HG02763 (cell line): ENCODE measurements at regions not wholly inside any gene's neighbourhood (a gene's known extent, or its start where the extent isn't known, plus 50 kb on each side); places are given as distances from the start of the nearest gene placed in this dataset.
"Not testable (repeated sequence)": the region's sequence is repeated elsewhere in the genome, so short reads cannot be mapped to it uniquely, and the experiment has no call there.

Experiments used
- ATAC-seq: cut with Tn5 transposase; IDR thresholded peaks from one replicate; pipeline ENCODE4 v1.9.1; 2021; ENCODE audit warnings: mild to moderate bottlenecking, moderate library complexity; ENCODE audit not compliant: unreplicated experiment

GRCh38 chr13:88360761-88361160 is 689.6 kb downstream of the SLITRK5 start:
- no peak for ATAC-seq

- ATAC-seq: no peak
Measured at GRCh38 chr13:88369866-88370265, 698.7 kb downstream of the SLITRK5 start.

DNA sequence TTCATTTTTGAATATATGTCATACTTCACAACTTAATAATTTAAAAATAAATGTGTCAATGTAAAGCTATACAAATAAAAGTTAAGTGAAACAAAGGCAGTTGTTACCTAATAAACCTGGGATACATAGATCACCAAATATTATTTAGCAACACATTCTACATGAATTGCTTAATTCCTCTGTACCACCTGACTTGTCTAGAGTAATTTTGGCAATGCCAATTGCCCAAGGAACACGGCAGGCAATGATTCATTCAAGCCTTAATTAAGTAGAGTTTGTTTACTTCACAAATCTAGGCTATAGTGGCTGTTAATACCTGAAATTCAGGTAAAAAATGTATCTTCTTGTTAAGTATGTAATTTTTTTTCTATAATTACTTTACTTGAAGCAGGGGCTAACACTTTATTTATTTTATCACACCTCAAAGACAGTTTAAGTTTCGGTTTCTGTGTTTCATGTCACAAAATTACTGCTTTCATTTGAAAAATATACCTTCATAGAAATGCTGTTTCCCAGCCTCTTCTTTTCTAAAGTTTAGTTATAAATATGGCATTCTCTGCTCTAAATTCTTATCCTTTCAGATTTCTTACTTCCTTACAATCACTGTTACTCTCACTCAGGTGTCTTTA is 705.7 kb downstream of the SLITRK5 start:
- no peak for ATAC-seq

DNA sequence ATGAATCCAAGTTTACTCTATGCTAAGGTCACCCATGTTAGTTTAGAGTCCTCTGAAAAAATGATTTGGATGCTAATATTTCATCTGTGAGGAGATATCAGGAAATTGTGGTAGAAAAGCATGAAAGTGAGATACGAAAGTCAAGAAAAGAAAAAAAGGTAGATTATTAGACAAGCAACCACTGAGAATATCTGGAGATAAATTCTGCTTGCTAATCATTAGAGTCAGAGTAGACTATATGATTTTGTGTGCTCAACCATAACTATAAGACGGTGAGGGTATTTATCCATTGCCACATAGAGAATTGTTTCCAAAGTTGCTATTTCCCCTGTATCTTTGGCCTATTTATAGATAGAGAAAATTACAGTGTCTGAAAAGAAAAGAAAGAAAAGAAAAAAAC is 706.7 kb downstream of the SLITRK5 start:
- no peak for ATAC-seq

DNA sequence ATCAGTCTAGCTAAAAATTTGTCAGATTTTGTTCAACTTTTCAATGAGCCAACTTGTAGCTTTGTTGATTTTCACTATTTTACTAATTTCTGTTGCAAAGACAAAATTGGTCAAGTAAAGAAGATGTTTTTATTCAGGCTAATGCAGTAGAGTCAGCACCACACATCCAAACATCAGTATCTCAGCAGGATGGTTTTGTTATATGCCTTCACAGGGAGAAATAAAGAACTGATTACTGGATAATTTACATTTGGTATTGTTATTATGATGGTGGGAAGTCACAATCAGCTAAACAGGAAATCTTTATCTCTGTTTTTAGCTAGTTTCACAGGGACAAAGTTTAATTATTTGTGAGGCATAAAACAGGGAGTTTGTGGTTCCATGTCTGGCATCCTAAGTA is 713.4 kb downstream of the SLITRK5 start:
- ATAC-seq: no peak

DNA sequence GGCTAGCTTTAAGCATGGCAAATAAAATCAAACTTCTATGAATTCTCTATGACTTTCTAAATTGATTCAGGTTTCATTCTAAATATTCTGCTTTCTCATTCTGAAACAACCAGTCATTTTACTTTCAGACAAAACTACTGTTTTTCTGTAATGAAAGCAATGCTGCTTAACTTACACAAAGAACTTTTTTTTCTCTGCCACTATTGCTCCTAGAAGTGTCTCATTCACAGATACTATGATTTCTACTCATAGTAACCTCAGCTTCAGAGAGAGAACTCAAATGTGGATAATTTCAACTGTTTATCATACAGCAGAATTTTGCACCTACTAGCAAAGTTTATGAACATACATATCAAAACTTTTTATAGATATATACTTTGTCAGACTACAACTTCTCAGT is 724.6 kb downstream of the SLITRK5 start:
- no peak for ATAC-seq

- no peak for ATAC-seq
Measured at GRCh38 chr13:88411696-88412095, 740.5 kb downstream of the SLITRK5 start.

GRCh38 chr13:88417801-88418200 is 746.6 kb downstream of the SLITRK5 start:
- no peak for ATAC-seq

DNA sequence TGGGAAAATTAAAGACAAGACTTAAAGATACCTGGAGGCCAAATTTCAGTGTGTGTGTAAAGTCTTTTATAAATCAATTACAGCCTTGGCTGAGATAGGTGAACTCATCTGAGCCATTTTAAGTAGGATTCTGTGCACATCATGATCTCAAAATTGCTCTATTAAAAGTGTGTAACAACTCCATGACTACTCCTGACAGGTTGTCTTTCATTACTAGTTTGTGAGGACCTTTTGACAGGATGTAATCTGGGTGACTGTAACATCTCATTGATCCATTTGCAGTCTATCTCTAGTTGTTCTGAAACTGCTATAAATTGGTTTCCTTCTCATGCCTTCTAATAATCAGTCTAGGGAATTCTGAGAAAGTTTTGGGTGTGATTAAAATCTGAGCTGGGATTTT is 753.3 kb downstream of the SLITRK5 start:
- no peak for ATAC-seq

DNA sequence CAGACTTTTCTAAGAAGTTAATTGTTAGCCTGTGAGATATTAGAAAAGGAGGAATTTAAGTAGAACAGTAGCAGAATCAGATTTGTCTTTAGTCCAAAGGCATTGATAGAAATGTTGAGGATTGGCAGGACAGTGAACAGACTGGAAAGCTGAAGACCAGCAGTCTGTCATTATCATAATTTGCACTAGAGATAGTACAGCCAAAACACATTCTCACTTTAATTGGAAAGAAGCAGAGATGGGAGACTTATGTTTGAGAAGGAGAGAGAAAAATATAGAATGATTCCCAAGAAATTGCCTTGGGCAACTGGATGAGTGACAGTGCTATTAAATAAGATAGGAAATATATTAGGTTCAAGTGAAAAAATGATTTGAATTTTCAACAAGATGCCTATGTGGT is 755.5 kb downstream of the SLITRK5 start:
- no peak for ATAC-seq

DNA sequence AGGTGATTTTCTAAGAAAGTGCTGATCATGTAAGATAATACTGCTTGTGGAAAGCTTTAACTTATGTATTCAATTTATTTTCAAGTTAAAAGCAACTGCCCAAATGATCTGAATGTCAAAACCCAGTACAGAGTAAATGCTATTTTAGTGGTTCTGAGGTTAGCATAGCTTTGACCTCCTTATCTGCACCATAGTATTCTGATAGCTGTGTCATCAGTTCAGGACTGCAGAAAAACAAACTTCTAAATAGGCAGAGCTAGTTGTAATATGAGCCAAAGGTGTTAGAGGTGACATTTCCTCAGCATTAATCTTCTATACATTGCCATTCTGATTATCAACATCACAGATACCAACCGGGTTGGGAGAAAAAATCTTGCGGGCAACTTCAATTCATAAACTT is 758.7 kb downstream of the SLITRK5 start:
- no peak for ATAC-seq

DNA sequence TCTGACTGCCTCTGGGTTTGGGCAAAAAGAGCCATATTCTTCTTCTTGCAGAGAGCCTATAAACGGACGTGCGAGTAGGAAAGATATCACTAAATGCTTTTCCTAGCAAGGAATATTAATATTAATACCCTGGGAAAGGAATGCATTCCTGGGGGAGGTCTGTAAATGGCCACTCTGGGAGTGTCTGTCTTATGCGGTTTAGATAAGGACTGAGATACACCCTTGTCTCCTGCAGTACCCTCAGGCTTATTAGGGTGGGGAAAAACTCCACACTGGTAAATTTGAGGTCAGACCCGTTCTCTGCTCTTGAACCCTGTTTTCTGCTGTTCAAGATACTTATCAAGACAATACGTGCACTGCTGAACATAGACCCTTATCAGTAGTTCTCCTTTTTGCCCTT is 763.8 kb downstream of the SLITRK5 start:
- ATAC-seq: no peak

- no peak for ATAC-seq
Measured at GRCh38 chr13:88436974-88437373, 765.8 kb downstream of the SLITRK5 start.

DNA sequence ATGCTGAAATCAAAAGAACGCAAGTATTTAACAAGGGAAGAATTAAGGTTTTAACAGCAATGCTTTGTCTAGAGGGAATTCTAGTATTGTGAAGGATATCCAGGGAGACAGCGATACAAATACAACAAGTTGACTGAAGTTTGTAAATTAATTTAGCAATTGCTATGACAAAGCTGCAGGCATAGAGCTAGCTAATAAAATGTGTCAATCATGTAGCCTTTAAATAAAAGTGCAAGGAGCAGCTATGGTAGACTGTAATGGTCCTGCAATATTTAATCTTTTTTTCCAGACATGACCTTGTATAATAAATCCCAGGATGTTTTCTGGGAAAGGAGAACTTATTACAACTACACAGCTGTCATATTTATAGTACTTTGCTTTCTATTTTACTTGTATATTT is 779.3 kb downstream of the SLITRK5 start:
- ATAC-seq: no peak

- no peak for ATAC-seq
Measured at GRCh38 chr13:88456151-88456550, 785.0 kb downstream of the SLITRK5 start.

DNA sequence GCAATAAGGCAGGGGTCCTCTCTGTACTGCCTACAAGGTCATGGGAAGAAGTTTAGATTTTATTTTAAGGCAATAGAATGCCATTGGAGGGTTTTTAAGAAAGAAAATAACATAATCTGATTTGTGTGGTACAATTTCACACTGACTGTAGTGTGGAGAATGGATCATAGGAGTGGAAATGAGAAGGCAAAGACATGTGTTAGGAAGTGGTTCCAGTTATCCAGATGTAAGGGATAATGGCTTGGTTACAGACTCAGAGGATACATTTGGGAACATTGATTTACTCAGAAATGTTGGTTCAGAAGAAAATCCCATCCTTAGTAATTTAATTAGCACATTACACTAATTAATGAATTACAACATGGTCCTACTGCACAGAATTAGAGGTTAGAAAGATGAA is 788.2 kb downstream of the SLITRK5 start:
- no peak for ATAC-seq

DNA sequence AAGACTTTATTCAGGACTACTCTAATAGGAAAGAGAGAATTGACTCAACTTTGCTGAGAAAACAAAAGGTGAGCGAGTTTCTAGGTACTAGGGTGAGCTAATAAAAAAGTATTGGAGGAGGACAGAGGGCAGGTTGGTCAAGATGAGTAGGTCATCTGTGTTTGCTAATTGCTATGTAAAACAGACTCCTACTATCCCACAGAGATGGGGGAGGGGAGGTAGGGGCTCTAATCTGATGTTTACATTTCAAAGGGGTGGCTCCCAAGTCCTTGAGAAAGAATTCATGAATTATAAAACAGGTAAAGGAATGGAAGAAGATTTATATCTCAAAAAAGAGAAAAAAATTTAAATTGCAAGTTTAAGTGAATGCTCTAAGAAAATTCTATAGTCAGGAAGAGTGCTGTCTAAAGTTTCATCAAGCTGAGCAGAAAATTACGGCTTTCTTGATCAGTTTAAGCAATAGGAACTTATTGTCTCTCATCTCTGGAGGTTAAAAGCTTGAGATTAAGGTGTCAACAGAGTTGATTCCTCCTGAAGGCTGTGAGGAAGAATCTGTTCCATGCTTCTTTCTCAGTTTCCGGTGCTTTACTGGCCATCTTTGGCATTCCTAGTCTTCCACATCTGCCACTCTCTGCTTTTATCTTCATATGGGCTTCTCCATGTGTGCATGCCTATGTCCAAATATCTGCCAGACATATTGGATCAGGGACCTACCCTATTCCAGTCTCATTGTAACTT is 790.3 kb downstream of the SLITRK5 start:
- no peak for ATAC-seq

DNA sequence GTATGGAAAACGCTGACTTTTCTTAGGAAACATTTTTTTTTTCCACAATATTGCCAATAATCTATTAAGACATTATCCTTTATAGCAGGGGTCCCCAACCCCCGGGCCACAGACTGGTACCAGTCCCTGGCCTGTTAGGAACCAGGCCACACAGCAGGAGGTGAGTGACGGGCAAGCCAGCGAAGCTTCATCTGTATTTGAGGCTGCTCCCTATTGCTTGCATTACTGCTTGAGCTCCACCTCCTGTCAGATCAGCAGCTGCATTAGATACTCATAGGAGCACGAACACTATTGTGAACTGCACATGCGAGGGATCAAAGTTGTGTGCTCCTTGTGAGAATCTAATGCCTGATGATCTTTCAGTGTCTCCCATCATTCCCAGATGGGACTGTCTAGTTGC is 793.7 kb downstream of the SLITRK5 start:
- ATAC-seq: no peak

DNA sequence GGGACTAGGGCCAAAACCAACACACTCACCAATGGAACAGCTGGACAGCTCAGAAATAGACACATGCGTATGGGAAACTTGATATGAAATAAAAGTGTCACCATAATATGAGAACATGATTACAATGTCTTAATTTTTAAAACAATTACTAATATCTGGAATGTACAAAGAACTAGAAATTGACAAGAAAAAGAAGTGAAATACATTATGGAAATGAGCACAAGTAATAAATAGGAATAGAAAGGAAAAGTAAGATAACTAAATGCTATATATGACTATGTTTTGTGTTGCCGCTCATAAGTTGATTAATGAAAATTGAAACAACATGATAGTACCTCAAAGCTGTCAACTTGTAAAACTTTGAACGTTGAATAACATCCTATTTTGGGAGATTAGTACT is 801.1 kb downstream of the SLITRK5 start:
- ATAC-seq: no peak

DNA sequence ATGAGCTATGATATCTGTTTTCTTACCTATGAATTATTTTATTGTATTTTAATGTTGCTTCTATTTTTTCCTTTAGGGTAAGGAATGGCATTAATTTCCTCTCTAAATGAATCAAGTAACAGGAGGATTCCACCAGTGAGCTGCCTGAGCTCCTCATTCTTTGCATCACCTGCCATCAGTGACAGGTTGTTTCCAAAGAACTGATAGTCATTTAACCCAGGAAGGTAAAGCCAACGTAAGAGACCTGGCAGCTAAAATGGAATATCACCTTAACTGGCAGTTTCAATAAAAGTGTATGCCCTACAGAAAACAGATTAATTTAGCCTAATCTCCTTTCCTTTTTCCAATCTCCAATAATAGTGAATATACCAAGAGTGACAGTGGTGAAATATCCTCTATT is 812.0 kb downstream of the SLITRK5 start:
- no peak for ATAC-seq

DNA sequence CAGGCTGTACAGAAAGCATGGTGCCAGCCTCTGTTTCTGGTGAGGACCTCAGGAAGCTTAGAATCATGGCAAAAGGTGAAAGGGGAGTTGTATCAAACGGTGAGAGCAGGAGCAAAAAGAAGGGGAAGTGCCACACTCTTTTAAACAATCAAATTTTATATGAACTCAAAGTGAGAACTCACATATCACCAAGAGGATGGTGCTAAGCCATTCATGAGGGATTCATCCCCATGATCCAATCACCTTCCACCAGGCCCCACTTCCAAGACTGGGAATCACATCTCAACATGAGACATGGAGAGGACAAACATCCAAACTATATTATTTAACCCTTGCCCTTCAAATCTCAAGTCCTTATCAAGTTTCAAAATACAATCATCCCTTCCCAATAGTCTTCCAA is 836.7 kb downstream of the SLITRK5 start:
- no peak for ATAC-seq

DNA sequence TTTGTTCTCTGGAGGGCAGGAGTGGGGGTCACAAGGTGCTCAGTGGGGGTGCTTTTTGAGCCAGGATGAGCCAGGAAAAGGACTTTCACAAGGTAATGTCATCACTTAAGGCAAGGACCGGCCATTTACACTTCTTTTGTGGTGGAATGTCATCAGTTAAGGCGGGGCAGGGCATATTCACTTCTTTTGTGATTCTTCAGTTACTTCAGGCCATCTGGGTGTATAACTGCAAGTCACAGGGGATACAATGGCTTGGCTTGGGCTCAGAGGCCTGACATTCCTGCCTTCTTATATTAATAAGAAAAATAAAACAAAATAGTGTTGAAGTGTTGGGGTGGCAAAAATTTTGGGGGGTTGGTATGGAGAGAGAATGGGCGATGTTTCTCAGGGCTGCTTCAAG is 841.8 kb downstream of the SLITRK5 start:
- ATAC-seq: not testable (repeated sequence)
